RCC 7860 (cell line): ENCODE measurements at regions not wholly inside any gene's neighbourhood (a gene's known extent, or its start where the extent isn't known, plus 50 kb on each side); places are given as distances from the start of the nearest gene placed in this dataset.

Experiments used
- DNase-seq: peaks from one replicate; pipeline ENCODE4 v3.0.0-alpha.2; 2015; ENCODE audit warnings: low spot score
- FAIRE-seq: peaks from 2 replicates; lab custom pipeline; 2012; peaks lifted over from hg19 to GRCh38; lab: Jason Lieb, UNC

GRCh38 chr16:73152386-73153125, 104.6 kb upstream of the ZFHX3 start:
- DNase-seq (no peak), FAIRE-seq (no peak)

- FAIRE-seq (no peak), DNase-seq (no peak)
Observed at GRCh38 chr16:73151941-73152340, 104.0 kb upstream of the ZFHX3 start.

- FAIRE-seq (no peak), DNase-seq (no peak)
Observed at GRCh38 chr16:73151225-73151624, 103.3 kb upstream of the ZFHX3 start.

- no peak for FAIRE-seq
- DNase-seq = no peak
Observed at GRCh38 chr16:73150786-73151185, 102.9 kb upstream of the ZFHX3 start.

- FAIRE-seq (no peak), DNase-seq (no peak)
Observed at GRCh38 chr16:73149334-73149733, 101.4 kb upstream of the ZFHX3 start.

GRCh38 chr16:73147958-73148357, 100.0 kb upstream of the ZFHX3 start:
- FAIRE-seq = no peak

GRCh38 chr16:73145166-73145880, 97.4 kb upstream of the ZFHX3 start:
- DNase-seq = no peak
- FAIRE-seq = no peak

More at GRCh38 chr16:73147958-73148357, 100.0 kb upstream of the ZFHX3 start:
- DNase-seq = no peak

- DNase-seq = no peak
- no peak for FAIRE-seq
Observed at GRCh38 chr16:73143576-73144422, 95.9 kb upstream of the ZFHX3 start.

- DNase-seq (no peak), FAIRE-seq (no peak)
Observed at GRCh38 chr16:73143002-73143401, 95.1 kb upstream of the ZFHX3 start.

GRCh38 chr16:73142053-73142854, 94.3 kb upstream of the ZFHX3 start:
- no peak for FAIRE-seq

GRCh38 chr16:73140929-73141328, 93.0 kb upstream of the ZFHX3 start:
- DNase-seq = no peak
- FAIRE-seq = no peak

More at GRCh38 chr16:73142053-73142854, 94.3 kb upstream of the ZFHX3 start:
- no peak for DNase-seq

- FAIRE-seq (no peak), DNase-seq (no peak)
Observed at GRCh38 chr16:73131156-73131862, 83.4 kb upstream of the ZFHX3 start.

GRCh38 chr16:73129455-73129854, 81.5 kb upstream of the ZFHX3 start:
- no peak for FAIRE-seq
- DNase-seq = no peak

- FAIRE-seq = no peak
- DNase-seq = no peak
Observed at GRCh38 chr16:73126525-73126853, 78.6 kb upstream of the ZFHX3 start.

- no peak for FAIRE-seq
- DNase-seq = no peak
Observed at GRCh38 chr16:73125850-73126524, 78.1 kb upstream of the ZFHX3 start.

- DNase-seq (no peak), FAIRE-seq (no peak)
Observed at GRCh38 chr16:73124665-73125375, 76.9 kb upstream of the ZFHX3 start.

GRCh38 chr16:73124097-73124652, 76.2 kb upstream of the ZFHX3 start:
- DNase-seq (no peak), FAIRE-seq (no peak)

GRCh38 chr16:73122604-73123391, 74.9 kb upstream of the ZFHX3 start:
- DNase-seq (no peak), FAIRE-seq (no peak)
